ENCODE measurements at regions not wholly inside any gene's neighbourhood (a gene's known extent, or its start where the extent isn't known, plus 50 kb on each side); places are given as distances from the start of the nearest gene placed in this dataset.
"Not testable (repeated sequence)": the region's sequence is repeated elsewhere in the genome, so short reads cannot be mapped to it uniquely, and the experiment has no call there.

- not testable (repeated sequence) for TF ChIP-seq EZH2 (IDR thresholded peaks at IDR 0.05; ENCODE audit: insufficient read depth, poor library complexity, severe bottlenecking); EZH2phosphoT487 (IDR thresholded peaks at IDR 0.05; ENCODE audit: insufficient read depth, low read depth)
Measured at GRCh38 chr5:60426189-60426588, 273.8 kb downstream of the DEPDC1B start.

All from GM23248 (cell line).